HEK293 (cell line): ENCODE measurements at regions not wholly inside any gene's neighbourhood (a gene's known extent, or its start where the extent isn't known, plus 50 kb on each side); places are given as distances from the start of the nearest gene placed in this dataset.

ENCODE experiments used
- YY1 ChIP-seq: fragments of 450-650 bp; formaldehyde crosslinking; IDR thresholded peaks from 2 replicates; pipeline ENCODE4 v1.5.1; 2018; ENCODE audit warnings: missing biosample characterization, missing genetic modification characterization
- TF ChIP-seq, protein P1 (sequence below): fragments of 450-650 bp; formaldehyde crosslinking; IDR thresholded peaks from 2 replicates; pipeline ENCODE4 v1.5.1; 2016; ENCODE audit warnings: missing biosample characterization, missing genetic modification characterization

GRCh38 chr4:1589098-1589497, 95.0 kb downstream of the FAM53A start:
- TF ChIP-seq, protein P1, sequence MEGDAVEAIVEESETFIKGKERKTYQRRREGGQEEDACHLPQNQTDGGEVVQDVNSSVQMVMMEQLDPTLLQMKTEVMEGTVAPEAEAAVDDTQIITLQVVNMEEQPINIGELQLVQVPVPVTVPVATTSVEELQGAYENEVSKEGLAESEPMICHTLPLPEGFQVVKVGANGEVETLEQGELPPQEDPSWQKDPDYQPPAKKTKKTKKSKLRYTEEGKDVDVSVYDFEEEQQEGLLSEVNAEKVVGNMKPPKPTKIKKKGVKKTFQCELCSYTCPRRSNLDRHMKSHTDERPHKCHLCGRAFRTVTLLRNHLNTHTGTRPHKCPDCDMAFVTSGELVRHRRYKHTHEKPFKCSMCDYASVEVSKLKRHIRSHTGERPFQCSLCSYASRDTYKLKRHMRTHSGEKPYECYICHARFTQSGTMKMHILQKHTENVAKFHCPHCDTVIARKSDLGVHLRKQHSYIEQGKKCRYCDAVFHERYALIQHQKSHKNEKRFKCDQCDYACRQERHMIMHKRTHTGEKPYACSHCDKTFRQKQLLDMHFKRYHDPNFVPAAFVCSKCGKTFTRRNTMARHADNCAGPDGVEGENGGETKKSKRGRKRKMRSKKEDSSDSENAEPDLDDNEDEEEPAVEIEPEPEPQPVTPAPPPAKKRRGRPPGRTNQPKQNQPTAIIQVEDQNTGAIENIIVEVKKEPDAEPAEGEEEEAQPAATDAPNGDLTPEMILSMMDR: no peak
- no peak for TF ChIP-seq YY1
